NCI-H2171 treated with DMSO at 0.1 percent for 48 hours (cell line): ENCODE measurements at regions not wholly inside any gene's neighbourhood (a gene's known extent, or its start where the extent isn't known, plus 50 kb on each side); places are given as distances from the start of the nearest gene placed in this dataset.
A peak's percentile ranks its signal among the peaks of the same experiment; 100 is the strongest.
"Not testable (repeated sequence)": the region's sequence is repeated elsewhere in the genome, so short reads cannot be mapped to it uniquely, and the experiment has no call there.

Experiments
- DNase-seq: peaks from one replicate; lab custom pipeline; 2025; lab: John Stamatoyannopoulos, UW

GRCh38 chr2:41314511-41315070 is 733.2 kb upstream of the PKDCC start:
- no peak for DNase-seq

DNA sequence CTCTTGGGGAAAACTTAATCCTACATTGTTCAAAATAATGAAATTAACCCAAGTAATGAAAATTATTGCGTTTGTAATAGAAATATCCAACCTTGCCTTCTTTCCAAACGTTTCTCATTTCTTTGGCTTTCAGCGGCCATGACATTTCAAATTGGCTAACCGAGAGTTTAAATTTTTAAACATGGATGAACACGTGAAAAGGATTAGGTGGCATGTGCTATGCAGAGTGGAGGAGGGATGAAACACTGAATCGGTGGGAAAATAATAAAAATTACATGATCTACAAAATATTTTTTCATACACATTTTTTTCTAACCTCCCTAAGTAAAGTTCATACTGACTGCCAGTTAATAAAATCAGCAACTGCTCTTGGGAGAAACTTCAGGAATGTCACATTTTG is 728.4 kb upstream of the PKDCC start:
- no peak for DNase-seq

DNA sequence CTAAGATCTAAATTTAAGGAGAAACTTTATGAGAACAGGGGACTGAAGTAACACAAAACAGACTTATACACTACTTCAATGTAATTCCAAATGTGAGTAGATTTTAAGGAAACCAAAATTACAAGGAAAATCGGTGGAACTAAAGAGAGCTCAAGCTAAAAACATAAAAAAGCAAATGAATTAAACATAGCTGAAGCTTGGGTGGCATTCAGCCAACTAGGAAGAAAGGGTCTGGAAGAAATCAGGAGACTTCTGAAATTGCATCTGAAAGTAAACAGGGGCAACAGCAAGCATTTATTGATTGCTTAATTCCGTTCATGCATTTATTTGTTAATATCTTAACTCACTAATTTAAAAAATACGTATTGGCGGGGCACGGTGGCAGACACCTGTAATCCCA is 727.3 kb upstream of the PKDCC start:
- DNase-seq = no peak

- DNase-seq = no peak
Observed at GRCh38 chr2:41321351-41321750, 726.5 kb upstream of the PKDCC start.

GRCh38 chr2:41326851-41327250 is 721.0 kb upstream of the PKDCC start:
- DNase-seq = peak; percentile 45

DNA sequence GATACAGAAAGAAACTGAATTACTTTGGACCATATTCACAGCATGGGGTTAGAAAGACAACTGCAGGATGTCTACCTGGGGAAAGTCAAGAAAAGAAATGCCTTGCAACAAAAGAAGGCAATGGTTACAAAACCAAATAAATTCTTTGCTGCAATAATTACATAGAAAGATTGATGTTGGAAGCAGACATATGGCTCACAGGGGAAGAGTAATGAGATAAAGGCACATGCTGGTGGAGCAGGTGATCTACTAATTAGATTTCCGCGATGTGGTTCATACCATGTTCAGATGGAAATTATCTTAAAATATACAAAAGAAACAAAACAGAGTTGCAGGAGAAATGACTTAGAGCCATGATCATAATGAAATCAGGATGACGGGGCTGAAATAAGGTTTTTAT is 718.8 kb upstream of the PKDCC start:
- peak; percentile 37 for DNase-seq

DNA sequence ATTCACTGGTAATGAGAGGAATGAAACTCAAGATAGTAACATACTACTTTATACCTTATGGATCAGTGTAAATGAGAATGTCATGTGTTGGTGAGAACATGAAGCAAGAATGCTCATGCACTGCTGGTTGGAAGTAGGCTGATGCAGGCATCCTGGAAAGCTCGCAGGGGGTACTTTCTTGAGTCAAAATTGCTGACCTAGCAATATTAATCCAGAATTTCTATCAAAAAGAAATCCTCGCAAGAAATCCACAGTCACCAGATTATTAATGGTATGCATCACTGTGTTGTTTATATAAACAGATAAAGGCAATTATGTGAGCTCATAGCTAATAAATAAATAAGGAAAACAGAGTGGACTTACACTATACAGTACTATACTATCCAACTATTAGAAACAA is 713.7 kb upstream of the PKDCC start:
- DNase-seq = no peak

DNA sequence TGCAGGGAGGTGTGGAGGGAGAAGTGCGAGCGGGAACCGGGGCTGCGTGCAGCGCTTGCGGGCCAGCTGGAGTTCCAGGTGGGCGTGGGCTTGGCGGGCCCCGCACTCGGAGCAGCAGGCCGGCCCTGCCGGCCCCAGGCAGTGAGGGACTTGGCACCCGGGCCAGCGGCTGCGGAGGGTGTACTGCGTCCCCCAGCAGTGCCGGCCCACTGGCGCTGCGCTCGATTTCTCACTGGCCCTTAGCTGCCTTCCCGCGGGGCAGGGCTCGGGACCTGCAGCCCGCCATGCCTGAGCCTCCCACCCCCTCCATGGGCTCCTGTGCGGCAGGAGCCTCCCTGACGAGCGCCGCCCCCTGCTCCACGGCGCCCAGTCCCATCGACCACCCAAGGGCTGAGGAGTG is 712.2 kb upstream of the PKDCC start:
- not testable (repeated sequence) for DNase-seq

GRCh38 chr2:41337956-41338355 is 709.9 kb upstream of the PKDCC start:
- DNase-seq = no peak

- no peak for DNase-seq
Observed at GRCh38 chr2:41344529-41344928, 703.3 kb upstream of the PKDCC start.

DNA sequence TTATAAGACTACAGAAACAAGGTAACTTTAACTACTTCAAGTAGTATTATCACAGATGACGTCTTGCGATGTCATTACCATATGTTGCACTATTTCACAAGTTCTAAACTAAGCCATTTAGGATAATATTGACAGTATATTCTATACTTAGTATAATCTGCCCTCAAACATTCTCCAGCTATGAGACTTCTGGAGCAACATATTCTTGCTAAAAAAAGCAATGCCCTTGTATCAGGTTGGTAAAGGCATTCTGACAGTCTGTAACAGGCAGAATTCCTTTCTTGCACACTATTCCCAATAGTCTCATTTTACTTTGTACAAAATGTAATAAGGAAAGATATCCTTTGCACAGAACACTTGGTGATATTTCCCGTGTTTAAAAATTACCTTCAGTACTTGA is 694.8 kb upstream of the PKDCC start:
- DNase-seq = no peak

- DNase-seq = no peak
Observed at GRCh38 chr2:41355794-41356193, 692.0 kb upstream of the PKDCC start.

DNA sequence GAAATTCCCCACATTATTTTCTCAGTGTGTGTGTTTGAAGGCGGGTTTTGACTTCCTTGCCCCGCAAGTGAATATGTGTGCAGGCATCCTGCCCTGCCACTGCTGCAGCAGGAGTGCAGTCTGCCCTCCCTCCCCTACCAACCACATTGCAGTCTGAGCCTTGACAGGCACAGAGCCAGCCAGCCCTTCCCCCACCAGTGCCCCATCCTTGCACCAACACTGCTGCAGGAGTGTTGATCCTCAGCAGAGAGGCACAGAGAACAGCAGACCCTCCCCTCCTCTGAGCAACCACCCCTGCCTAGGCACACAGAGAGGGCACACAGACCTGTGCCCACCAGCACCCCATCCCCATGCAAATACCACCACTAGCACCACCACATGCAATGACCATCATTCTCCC is 683.0 kb upstream of the PKDCC start:
- DNase-seq = no peak

GRCh38 chr2:41375901-41376300 is 671.9 kb upstream of the PKDCC start:
- DNase-seq = no peak

GRCh38 chr2:41377837-41378236 is 670.0 kb upstream of the PKDCC start:
- DNase-seq = no peak

- no peak for DNase-seq
Observed at GRCh38 chr2:41378420-41378819, 669.4 kb upstream of the PKDCC start.

- no peak for DNase-seq
Observed at GRCh38 chr2:41379496-41380221, 668.2 kb upstream of the PKDCC start.

DNA sequence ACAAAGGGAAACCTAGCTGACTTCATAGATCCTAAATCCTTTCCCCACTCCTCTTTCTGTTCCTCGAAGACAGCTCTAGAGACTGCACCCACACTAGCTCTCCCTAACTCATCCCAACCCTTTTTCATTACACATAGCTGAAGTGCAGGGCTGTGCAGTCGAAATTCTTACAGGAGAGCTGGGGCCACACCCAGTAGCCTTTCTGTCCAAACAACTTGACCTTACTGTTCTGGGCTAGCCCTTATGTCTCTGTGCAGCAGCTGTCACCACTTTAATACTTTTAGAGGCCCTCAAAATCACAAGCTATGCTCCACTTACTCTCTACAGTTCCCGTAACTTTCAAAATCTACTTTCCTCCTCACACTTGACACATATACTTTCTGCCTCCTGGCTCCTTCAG is 666.1 kb upstream of the PKDCC start:
- DNase-seq = no peak

DNA sequence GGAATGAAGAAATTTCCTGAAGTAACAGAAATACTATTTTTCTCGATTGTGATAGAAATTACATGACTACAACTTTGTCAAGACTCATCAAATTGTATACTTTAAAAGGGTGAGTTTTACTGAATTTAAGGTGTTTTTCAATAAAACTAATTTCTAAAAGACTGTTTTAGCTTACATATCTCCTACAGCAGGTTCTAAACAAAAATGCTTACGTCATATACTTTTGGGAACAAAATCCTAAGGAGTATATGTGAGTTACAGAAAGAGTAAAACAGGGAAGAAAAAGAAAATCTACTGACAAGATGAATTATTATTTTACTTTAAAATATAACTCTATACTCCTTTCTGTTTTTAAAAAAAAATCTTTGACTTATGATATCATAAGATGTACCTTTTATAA is 660.3 kb upstream of the PKDCC start:
- DNase-seq = no peak

GRCh38 chr2:41393621-41394020 is 654.2 kb upstream of the PKDCC start:
- DNase-seq = no peak

- no peak for DNase-seq
Observed at GRCh38 chr2:41394541-41394940, 653.3 kb upstream of the PKDCC start.

DNA sequence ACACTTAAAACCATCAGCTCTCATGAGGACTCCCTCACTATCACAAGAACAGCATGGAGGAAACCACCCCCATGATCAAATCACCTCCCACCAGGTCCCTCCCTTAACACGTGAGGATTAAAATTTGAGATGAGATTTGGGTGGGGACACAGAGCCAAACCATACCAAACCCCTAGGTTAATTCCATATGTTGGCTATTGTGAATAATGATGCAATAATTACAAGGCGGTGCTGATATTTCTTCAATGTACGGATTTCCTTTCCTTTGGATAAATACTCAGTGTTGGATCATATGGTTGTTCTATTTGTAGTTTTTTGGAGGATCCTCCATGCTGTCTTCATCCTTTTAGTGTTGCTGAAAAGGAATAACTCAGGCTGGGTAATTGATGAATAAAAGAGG is 652.1 kb upstream of the PKDCC start:
- DNase-seq = no peak

- no peak for DNase-seq
Observed at GRCh38 chr2:41399437-41400087, 648.3 kb upstream of the PKDCC start.
